NB4 (cell line): ENCODE measurements at regions not wholly inside any gene's neighbourhood (a gene's known extent, or its start where the extent isn't known, plus 50 kb on each side); places are given as distances from the start of the nearest gene placed in this dataset.

Experiments used
- DNase-seq: peaks from one replicate; pipeline ENCODE4 v3.0.0; 2010; ENCODE audit warnings: low read depth
- H3K4me3 ChIP-seq: one replicate; pipeline ENCODE4 v1.5.1; 2011; ENCODE audit warnings: mild to moderate bottlenecking, low read depth, low read length, moderate library complexity
- MAX ChIP-seq: IDR thresholded peaks from 2 replicates; pipeline ENCODE4 v1.6.1; 2011; ENCODE audit warnings: low read depth, low read length
- MYC ChIP-seq: IDR thresholded peaks from 2 replicates; pipeline ENCODE4 v1.6.1; 2011; ENCODE audit warnings: low read depth, low read length
- POLR2A ChIP-seq: IDR thresholded peaks from 2 replicates; pipeline ENCODE4 v1.6.1; 2011; ENCODE audit warnings: mild to moderate bottlenecking; ENCODE audit not compliant: insufficient read length; ENCODE audit errors: extremely low read depth
- TF ChIP-seq, protein P1 (sequence below): IDR thresholded peaks from one replicate; pipeline ENCODE4 v1.5.1; 2012; ENCODE audit warnings: low read depth, low read length

DNA sequence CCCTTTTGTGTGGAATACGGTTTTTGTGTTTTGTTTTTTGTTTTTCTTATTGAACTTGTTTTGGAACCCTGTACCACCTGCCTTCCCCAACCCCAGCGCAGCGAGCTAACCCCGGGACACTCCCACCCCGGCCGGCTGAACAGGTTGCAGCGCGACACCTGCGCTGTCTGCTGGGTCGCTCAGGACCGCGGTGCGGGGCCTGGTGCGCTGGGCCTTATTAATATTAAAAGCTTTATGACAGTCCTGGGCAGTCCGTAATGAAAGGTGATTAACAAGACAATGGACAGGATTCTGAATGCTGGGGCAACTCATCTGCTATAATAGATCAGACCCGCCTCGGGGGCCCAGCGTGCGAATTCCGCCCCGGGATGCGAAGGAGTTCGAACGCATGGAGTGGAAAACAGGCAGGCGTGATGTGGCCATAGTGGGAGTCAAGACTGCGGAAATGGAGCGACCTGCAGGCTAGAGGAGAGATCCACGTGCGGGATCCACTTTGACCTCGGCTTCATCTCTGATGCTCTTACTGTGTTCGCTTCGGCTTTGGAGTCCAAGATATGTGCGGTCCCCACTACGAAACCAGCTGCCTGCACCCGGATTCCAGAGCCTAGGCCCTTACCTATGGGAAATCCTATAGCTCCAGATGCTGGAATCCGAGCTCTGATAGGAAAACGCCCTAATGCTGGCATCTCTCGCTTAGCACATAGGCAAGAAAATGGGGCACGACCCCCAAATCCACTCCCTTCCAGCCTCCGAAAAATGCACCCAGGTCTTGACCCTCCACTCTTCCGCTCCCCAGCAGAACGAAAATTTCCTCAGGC lies 69.0 kb upstream of the TMEM33 start:
- DNase-seq = peak; percentile 13
- H3K4me3 ChIP-seq = peak overlapping the region; percentile 22
- TF ChIP-seq, protein P1, sequence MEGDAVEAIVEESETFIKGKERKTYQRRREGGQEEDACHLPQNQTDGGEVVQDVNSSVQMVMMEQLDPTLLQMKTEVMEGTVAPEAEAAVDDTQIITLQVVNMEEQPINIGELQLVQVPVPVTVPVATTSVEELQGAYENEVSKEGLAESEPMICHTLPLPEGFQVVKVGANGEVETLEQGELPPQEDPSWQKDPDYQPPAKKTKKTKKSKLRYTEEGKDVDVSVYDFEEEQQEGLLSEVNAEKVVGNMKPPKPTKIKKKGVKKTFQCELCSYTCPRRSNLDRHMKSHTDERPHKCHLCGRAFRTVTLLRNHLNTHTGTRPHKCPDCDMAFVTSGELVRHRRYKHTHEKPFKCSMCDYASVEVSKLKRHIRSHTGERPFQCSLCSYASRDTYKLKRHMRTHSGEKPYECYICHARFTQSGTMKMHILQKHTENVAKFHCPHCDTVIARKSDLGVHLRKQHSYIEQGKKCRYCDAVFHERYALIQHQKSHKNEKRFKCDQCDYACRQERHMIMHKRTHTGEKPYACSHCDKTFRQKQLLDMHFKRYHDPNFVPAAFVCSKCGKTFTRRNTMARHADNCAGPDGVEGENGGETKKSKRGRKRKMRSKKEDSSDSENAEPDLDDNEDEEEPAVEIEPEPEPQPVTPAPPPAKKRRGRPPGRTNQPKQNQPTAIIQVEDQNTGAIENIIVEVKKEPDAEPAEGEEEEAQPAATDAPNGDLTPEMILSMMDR = no peak
- TF ChIP-seq MAX (no peak), POLR2A (no peak), MYC (no peak)

DNA sequence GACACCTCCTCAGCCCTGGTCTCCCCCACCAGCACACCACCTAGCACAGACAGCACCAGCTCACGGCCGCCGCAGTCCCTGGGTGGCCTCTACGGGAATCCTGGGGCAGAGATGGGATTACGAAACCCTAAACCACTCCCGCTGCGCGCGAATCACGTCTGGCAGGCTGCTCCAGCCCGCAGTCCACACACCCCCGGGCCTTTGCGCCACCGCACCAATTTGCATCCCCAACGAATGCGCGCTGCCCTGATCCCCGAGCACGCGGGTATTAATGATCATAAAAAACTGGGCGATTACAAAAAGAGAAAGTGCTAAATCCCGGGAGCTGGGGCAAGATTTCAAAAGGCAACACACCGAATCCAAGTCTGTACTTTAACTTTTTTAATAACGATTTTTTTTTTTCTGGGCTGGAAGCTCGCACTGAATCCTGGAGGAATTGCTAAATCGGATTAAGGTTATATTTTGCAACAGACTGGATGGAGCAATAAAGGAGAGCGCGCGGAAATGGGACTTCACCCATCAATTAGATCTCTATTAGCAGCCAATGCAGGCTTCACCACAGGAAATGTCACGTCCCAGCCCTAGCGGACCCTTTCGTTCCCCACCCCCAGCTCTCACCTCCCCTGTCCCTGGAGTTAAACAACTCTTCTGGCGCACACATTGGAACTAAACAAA lies 69.8 kb upstream of the TMEM33 start:
- TF ChIP-seq MAX (no peak), MYC (no peak), POLR2A (no peak)
- TF ChIP-seq, protein P1 = no peak
- H3K4me3 ChIP-seq = peak overlapping the region; percentile 22
- peak; percentile 95 for DNase-seq

GRCh38 chr4:41859087-41859486 lies 76.1 kb upstream of the TMEM33 start:
- H3K4me3 ChIP-seq = no peak overlapping the region
- TF ChIP-seq MYC (no peak), MAX (no peak), POLR2A (no peak)
- TF ChIP-seq, protein P1 = no peak
- no peak for DNase-seq

DNA sequence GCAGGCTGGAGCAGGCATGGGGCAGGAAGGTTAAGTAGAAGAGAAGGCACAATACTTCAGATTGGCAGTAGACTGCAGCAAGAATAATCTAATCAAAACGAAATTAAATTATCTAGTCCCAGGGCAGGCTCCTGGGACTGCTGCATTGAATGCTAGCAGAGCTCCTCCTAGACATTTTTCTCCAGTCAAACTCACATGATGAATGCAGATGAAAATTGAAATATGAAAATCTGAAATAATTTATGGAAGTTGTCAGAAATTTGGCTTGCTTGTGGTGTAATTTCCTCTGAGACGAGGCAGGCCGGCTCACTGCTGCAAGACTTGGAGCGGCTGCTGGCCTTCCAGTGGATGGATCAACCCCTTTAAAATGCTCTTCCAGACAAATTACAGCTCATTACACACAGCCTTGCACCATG lies 78.0 kb upstream of the TMEM33 start:
- DNase-seq = no peak
- TF ChIP-seq, protein P1 = no peak
- no peak for TF ChIP-seq POLR2A
- TF ChIP-seq MAX = no peak
- TF ChIP-seq MYC = no peak
- no peak overlapping the region for H3K4me3 ChIP-seq

DNA sequence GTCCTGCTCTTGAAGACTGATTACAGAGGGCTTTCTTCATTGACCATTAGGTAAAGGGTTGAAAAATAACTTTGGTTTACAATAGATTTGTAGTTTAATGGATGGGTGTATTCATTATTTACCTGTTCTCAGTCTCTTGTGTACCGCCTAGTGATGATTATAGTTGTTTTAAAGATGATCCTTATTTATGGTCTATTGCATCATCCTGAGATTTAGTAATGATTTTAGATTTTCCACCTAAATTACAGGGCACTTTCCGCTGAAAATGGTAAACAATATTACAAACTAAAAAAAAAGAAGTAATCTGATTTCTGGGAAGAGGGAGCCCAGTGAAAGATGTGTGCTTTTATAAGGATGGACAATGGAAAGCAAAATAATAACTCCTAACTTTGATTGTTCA lies 78.4 kb upstream of the TMEM33 start:
- no peak for TF ChIP-seq POLR2A
- no peak for DNase-seq
- H3K4me3 ChIP-seq = no peak overlapping the region

- peak; percentile 43 for DNase-seq
Observed at GRCh38 chr4:41853973-41854372, 81.3 kb upstream of the TMEM33 start.

More at GRCh38 chr4:41853973-41854372, 81.3 kb upstream of the TMEM33 start:
- TF ChIP-seq MYC = no peak
- TF ChIP-seq, protein P1 = peak; percentile 41
- H3K4me3 ChIP-seq = no peak overlapping the region
